CD4-positive, CD25-positive, alpha-beta regulatory T cell (primary cell): ENCODE measurements at regions not wholly inside any gene's neighbourhood (a gene's known extent, or its start where the extent isn't known, plus 50 kb on each side); places are given as distances from the start of the nearest gene placed in this dataset.
"Not testable (repeated sequence)": the region's sequence is repeated elsewhere in the genome, so short reads cannot be mapped to it uniquely, and the experiment has no call there.

Source experiments
- ATAC-seq, 2 donors: fragments of 150-1000 bp; cut with Tn5 transposase; one replicate each; pipeline ENCODE4 v1.10.0; 2021; ENCODE audit warnings: low read depth in 2 of 2, moderate number of reproducible peaks in 2 of 2, moderate library complexity in 1 of 2
- DNase-seq, 3 donors: peaks; one replicate each; pipeline versions ENCODE4 v3.0.0 to v3.0.0-alpha.2; 2012 to 2022; ENCODE audit warnings: mixed read lengths in 1 of 3
- H3K27ac ChIP-seq: one replicate; pipeline ENCODE4 v1.7.0; 2013; ENCODE audit warnings: mild to moderate bottlenecking, low read length; ENCODE audit not compliant: insufficient read depth, poor library complexity, severe bottlenecking
- H3K27me3 ChIP-seq: one replicate; pipeline ENCODE4 v1.7.0; 2013; ENCODE audit warnings: low read length; ENCODE audit not compliant: control insufficient read depth, insufficient read depth
- H3K36me3 ChIP-seq: one replicate; pipeline ENCODE4 v1.7.0; 2013; ENCODE audit warnings: mild to moderate bottlenecking, low read length, moderate library complexity; ENCODE audit not compliant: control insufficient read depth, insufficient read depth
- H3K4me1 ChIP-seq: 2 replicates; pipeline ENCODE4 v1.7.0; 2013; ENCODE audit warnings: mild to moderate bottlenecking, low read length; ENCODE audit not compliant: insufficient read depth, control insufficient read depth, poor library complexity, severe bottlenecking
- H3K4me3 ChIP-seq: one replicate; pipeline ENCODE4 v1.7.0; 2013; ENCODE audit warnings: low read depth, mild to moderate bottlenecking, low read length, moderate library complexity
- H3K9me3 ChIP-seq, 2 experiments: 1 replicate in 1 of 2; 2 replicates in 1 of 2; pipeline ENCODE4 v1.7.0; 2013; ENCODE audit warnings: low read length in 2 of 2, mild to moderate bottlenecking in 1 of 2, moderate library complexity in 1 of 2; ENCODE audit not compliant: control insufficient read depth in 2 of 2
- H3K27ac Mint-ChIP-seq, 3 donors: one replicate each; pipeline ENCODE4 v1.8.0; 2020 to 2022; ENCODE audit warnings: mild to moderate bottlenecking in 3 of 3, mixed read lengths in 3 of 3, moderate library complexity in 2 of 3
- H3K27me3 Mint-ChIP-seq: one replicate; pipeline ENCODE4 v1.8.0; 2022; ENCODE audit warnings: mild to moderate bottlenecking, mixed read lengths
- H3K36me3 Mint-ChIP-seq: one replicate; pipeline ENCODE4 v1.8.0; 2020; ENCODE audit warnings: mixed read lengths
- H3K4me1 Mint-ChIP-seq, 4 donors: one replicate each; pipeline ENCODE4 v1.8.0; 2020 to 2022; ENCODE audit warnings: mixed read lengths in 4 of 4, mild to moderate bottlenecking in 1 of 4
- H3K4me3 Mint-ChIP-seq, 4 donors: one replicate each; pipeline ENCODE4 v1.8.0; 2020 to 2022; ENCODE audit warnings: mild to moderate bottlenecking in 4 of 4, mixed read lengths in 4 of 4, moderate library complexity in 3 of 4
- H3K9me3 Mint-ChIP-seq, 7 donors: one replicate each; pipeline ENCODE4 v1.8.0; 2020 to 2022; ENCODE audit warnings: mixed read lengths in 7 of 7, mild to moderate bottlenecking in 3 of 7, moderate library complexity in 2 of 7

DNA sequence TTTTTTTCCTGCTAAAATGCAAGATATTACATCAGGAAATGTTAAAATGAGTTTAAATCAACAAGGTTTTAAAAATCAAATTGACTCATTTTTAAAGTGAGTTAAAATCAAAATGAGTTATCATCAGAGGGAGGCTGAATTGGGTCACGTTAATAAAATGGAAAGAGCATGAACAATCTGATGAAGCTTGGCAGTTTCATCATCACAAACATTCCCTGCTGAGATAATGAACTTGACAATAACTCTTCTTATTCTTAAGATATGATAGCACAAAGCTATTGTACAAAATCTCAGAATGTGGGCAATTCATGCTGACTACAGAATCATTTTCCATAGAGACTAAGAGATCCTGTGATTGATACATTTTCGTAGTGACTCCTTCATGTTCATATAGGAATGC, 1086.7 kb downstream of the STIM2 start:
- no peak for DNase-seq
- no peak overlapping the region for H3K27ac Mint-ChIP-seq
- no peaks in the 10 kb centered on the region for H3K27me3 ChIP-seq
- H3K27me3 Mint-ChIP-seq: no peaks in the 10 kb centered on the region
- H3K9me3 ChIP-seq: no peaks in the 10 kb centered on the region
- H3K27ac ChIP-seq: no peak overlapping the region
- no peaks in the 10 kb centered on the region for H3K36me3 ChIP-seq
- no peaks in the 10 kb centered on the region for H3K4me1 ChIP-seq
- peaks cover 0 to 18% (median 1%) of the 10 kb centered on the region in 7 donors for H3K9me3 Mint-ChIP-seq
- H3K4me3 Mint-ChIP-seq: no peak overlapping the region
- no peak for ATAC-seq
- no peaks in the 10 kb centered on the region for H3K36me3 Mint-ChIP-seq
- H3K4me1 Mint-ChIP-seq: no peaks in the 10 kb centered on the region
- H3K4me3 ChIP-seq: no peak overlapping the region

- H3K27me3 ChIP-seq: no peaks in the 10 kb centered on the region
- no peak overlapping the region for H3K27ac ChIP-seq
- H3K4me3 ChIP-seq: no peak overlapping the region
- ATAC-seq (no peak), DNase-seq (no peak)
- H3K36me3 Mint-ChIP-seq: no peaks in the 10 kb centered on the region
- H3K4me3 Mint-ChIP-seq: no peak overlapping the region
- H3K36me3 ChIP-seq: no peaks in the 10 kb centered on the region
- peaks cover 0 to 4% of the 10 kb centered on the region in 2 experiments for H3K9me3 ChIP-seq
- H3K9me3 Mint-ChIP-seq: peaks cover 0 to 17% (median 4%) of the 10 kb centered on the region in 7 donors
- no peak overlapping the region for H3K27ac Mint-ChIP-seq
- H3K4me1 ChIP-seq: no peaks in the 10 kb centered on the region
- H3K27me3 Mint-ChIP-seq: no peaks in the 10 kb centered on the region
- H3K4me1 Mint-ChIP-seq: no peaks in the 10 kb centered on the region
These were observed 1103.5 kb downstream of the STIM2 start for GRCh38 chr4:27964095-27964494.

DNA sequence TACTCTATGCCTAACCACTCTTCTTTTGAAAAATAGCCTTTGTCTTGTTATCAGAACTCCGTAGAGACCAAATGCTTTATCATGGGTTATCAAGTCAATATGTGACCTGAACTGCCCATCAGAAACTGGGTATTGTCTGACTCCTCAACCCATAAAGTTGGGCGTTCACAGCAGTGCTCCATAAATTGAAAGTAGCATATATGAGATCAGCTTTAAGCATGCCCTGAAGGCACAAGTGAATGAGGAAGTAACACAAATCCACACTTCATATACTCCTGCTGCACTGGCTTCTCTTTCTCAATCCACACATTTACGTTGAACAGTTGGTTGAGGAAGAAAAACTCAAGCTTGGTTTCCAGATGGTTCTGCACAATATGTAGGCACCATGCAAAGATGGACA, 1106.0 kb downstream of the STIM2 start:
- no peaks in the 10 kb centered on the region for H3K4me1 Mint-ChIP-seq
- H3K9me3 ChIP-seq: peaks cover 0 to 4% of the 10 kb centered on the region in 2 experiments
- H3K36me3 ChIP-seq: no peaks in the 10 kb centered on the region
- DNase-seq: no peak
- H3K9me3 Mint-ChIP-seq: peaks cover 0 to 18% (median 3%) of the 10 kb centered on the region in 7 donors
- H3K27me3 Mint-ChIP-seq: no peaks in the 10 kb centered on the region
- H3K27me3 ChIP-seq: no peaks in the 10 kb centered on the region
- H3K4me3 Mint-ChIP-seq: no peak overlapping the region
- ATAC-seq: no peak
- no peak overlapping the region for H3K27ac ChIP-seq
- H3K4me3 ChIP-seq: no peak overlapping the region
- no peaks in the 10 kb centered on the region for H3K4me1 ChIP-seq
- no peak overlapping the region for H3K27ac Mint-ChIP-seq
- no peaks in the 10 kb centered on the region for H3K36me3 Mint-ChIP-seq

GRCh38 chr4:27973056-27973455, 1112.4 kb downstream of the STIM2 start:
- H3K9me3 Mint-ChIP-seq: peaks cover 2 to 38% (median 16%) of the 10 kb centered on the region in 7 donors
- Histone ChIP-seq H3K27me3 (no peaks in the 10 kb centered on the region), H3K27ac (no peak overlapping the region), H3K9me3 (no peaks in the 10 kb centered on the region), H3K4me3 (no peak overlapping the region), H3K4me1 (no peaks in the 10 kb centered on the region), H3K36me3 (no peaks in the 10 kb centered on the region)
- no peak for DNase-seq
- H3K4me3 Mint-ChIP-seq: no peak overlapping the region
- no peaks in the 10 kb centered on the region for H3K36me3 Mint-ChIP-seq
- ATAC-seq: no peak
- no peak overlapping the region for H3K27ac Mint-ChIP-seq
- H3K4me1 Mint-ChIP-seq: no peaks in the 10 kb centered on the region
- no peaks in the 10 kb centered on the region for H3K27me3 Mint-ChIP-seq

- DNase-seq: no peak
These were observed 1113.1 kb downstream of the STIM2 start for GRCh38 chr4:27973700-27974099.

GRCh38 chr4:27974339-27974738, 1113.7 kb downstream of the STIM2 start:
- Mint-ChIP-seq H3K27ac (no peak overlapping the region), H3K27me3 (no peaks in the 10 kb centered on the region), H3K4me3 (no peak overlapping the region), H3K4me1 (no peaks in the 10 kb centered on the region), H3K36me3 (no peaks in the 10 kb centered on the region), H3K9me3 (peaks cover 1 to 39% (median 19%) of the 10 kb centered on the region in 7 donors)
- Histone ChIP-seq H3K36me3 (no peaks in the 10 kb centered on the region), H3K27ac (no peak overlapping the region), H3K9me3 (no peaks in the 10 kb centered on the region), H3K4me1 (no peaks in the 10 kb centered on the region), H3K27me3 (no peaks in the 10 kb centered on the region), H3K4me3 (no peak overlapping the region)
- ATAC-seq (no peak), DNase-seq (no peak)

More at GRCh38 chr4:27973700-27974099, 1113.1 kb downstream of the STIM2 start:
- Histone ChIP-seq H3K9me3 (no peaks in the 10 kb centered on the region), H3K27ac (no peak overlapping the region), H3K27me3 (no peaks in the 10 kb centered on the region), H3K36me3 (no peaks in the 10 kb centered on the region), H3K4me1 (no peaks in the 10 kb centered on the region), H3K4me3 (no peak overlapping the region)
- Mint-ChIP-seq H3K27ac (no peak overlapping the region), H3K9me3 (peaks cover 1 to 38% (median 16%) of the 10 kb centered on the region in 7 donors), H3K4me3 (no peak overlapping the region), H3K27me3 (no peaks in the 10 kb centered on the region), H3K36me3 (no peaks in the 10 kb centered on the region), H3K4me1 (no peaks in the 10 kb centered on the region)
- ATAC-seq: no peak

DNA sequence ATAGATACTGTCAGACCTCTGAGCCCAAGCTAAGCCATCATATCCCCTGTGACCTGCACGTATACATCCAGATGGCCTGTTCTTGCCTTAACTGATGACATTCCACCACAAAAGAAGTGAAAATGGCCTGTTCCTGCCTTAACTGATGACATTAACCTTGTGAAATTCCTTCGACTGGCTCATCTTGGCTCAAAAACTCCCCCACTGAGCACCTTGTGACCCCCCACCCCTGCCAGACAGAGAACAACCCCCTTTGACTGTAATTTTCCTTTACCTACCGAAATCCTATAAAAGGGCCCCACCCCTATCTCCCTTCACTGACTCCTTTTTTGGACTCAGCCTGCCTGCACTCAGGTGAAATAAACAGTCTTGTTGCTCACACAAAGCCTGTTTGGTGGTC, 1114.2 kb downstream of the STIM2 start:
- not testable (repeated sequence) for ATAC-seq, H3K27ac ChIP-seq, H3K27ac Mint-ChIP-seq, H3K36me3 Mint-ChIP-seq, H3K27me3 Mint-ChIP-seq, H3K27me3 ChIP-seq, H3K4me1 ChIP-seq, H3K4me3 Mint-ChIP-seq, H3K9me3 ChIP-seq, DNase-seq, H3K4me3 ChIP-seq, H3K36me3 ChIP-seq, H3K4me1 Mint-ChIP-seq
- peaks cover 1 to 42% (median 18%) of the 10 kb centered on the region in 7 donors for H3K9me3 Mint-ChIP-seq

- not testable (repeated sequence) for H3K4me1 ChIP-seq, DNase-seq, H3K9me3 ChIP-seq, H3K36me3 Mint-ChIP-seq, ATAC-seq, H3K4me3 Mint-ChIP-seq, H3K27ac Mint-ChIP-seq, H3K4me3 ChIP-seq, H3K27me3 Mint-ChIP-seq, H3K27me3 ChIP-seq, H3K4me1 Mint-ChIP-seq, H3K36me3 ChIP-seq, H3K27ac ChIP-seq
- peaks cover 1 to 30% (median 26%) of the 10 kb centered on the region in 7 donors for H3K9me3 Mint-ChIP-seq
These were observed 1117.9 kb downstream of the STIM2 start for GRCh38 chr4:27978427-27979109.
